ENCODE measurements at regions not wholly inside any gene's neighbourhood (a gene's known extent, or its start where the extent isn't known, plus 50 kb on each side); places are given as distances from the start of the nearest gene placed in this dataset.

- no peak for TF ChIP-seq POLR2A (IDR thresholded peaks at IDR 0.05)
- TF ChIP-seq POLR2AphosphoS5 (IDR thresholded peaks at IDR 0.05), result no peak
- TF ChIP-seq CTCF (IDR thresholded peaks at IDR 0.05 in 8 of 11, conservative IDR thresholded peaks at IDR 0.05 in 3 of 11), result no peak
These were observed 145.3 kb downstream of the S1PR1 start for GRCh38 chr1:101382135-101382534.
